ENCODE measurements at regions not wholly inside any gene's neighbourhood (a gene's known extent, or its start where the extent isn't known, plus 50 kb on each side); places are given as distances from the start of the nearest gene placed in this dataset.

DNA sequence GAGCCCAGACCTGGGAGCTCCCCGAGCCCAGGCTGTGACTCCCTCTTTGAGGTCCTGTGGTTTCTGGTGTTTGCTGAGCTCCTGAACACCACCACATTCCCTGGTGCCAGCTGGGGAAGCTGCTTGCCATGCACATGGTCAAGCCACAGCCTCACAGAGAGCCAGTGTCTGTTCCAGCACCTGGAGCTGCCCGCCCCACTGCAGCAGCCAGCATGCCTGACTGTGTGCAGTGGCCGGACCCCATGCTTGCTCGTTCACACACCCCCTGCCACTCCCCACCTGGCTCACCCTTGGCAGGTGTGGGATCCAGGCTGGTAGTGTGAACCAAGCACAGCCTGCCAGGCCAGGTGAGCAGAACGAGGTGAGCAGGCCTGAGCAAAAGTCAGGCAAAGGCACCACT, 95.6 kb upstream of the FAM9C start:
- H3K36me3 ChIP-seq = peaks cover 0 to 9% (median 0%) of the 10 kb centered on the region in 11 experiments; a peak in 1 of 22 replicates
- no peak overlapping the region for H3K4me2 ChIP-seq
- peaks cover 27 to 48% (median 35%) of the 10 kb centered on the region in 11 experiments for H3K9me3 ChIP-seq (replicated peaks in 1 of 11)
- peaks cover 0 to 5% (median 4%) of the 10 kb centered on the region in 10 experiments; a peak in 4 of 20 replicates for H3K4me1 ChIP-seq
- H4K20me1 ChIP-seq = no peaks in the 10 kb centered on the region
- no peak for TF ChIP-seq Cebpa-rat (IDR thresholded peaks at IDR 0.05)
- peak overlapping the region in 1 of 10 experiments; percentile 21; a peak in 1 of 20 replicates for H3K4me3 ChIP-seq
- no peaks in the 10 kb centered on the region; a peak in 1 of 22 replicates for H3K27me3 ChIP-seq
- no peak overlapping the region for H3K27ac ChIP-seq
- no peak overlapping the region for H3K9ac ChIP-seq

- peak overlapping the region; percentile 8 to 71 (median 46); a peak in 17 of 22 replicates for H3K4me2 ChIP-seq
- H3K9ac ChIP-seq = peak overlapping the region in 1 of 11 experiments; percentile 50; a peak in 4 of 22 replicates
- H3K36me3 ChIP-seq = no peaks in the 10 kb centered on the region
- H3K4me1 ChIP-seq = peaks cover 0 to 44% (median 16%) of the 10 kb centered on the region in 10 experiments; a peak in 16 of 20 replicates
- peak overlapping the region in 9 of 11 experiments; percentile 24 to 79 (median 35); a peak in 16 of 22 replicates for H3K27ac ChIP-seq
- no peak overlapping the region for H3K4me3 ChIP-seq
- H3K27me3 ChIP-seq = peaks cover 0 to 4% (median 0%) of the 10 kb centered on the region in 11 experiments; a peak in 2 of 22 replicates
- no peaks in the 10 kb centered on the region for H3K9me3 ChIP-seq (replicated peaks in 1 of 11)
- H4K20me1 ChIP-seq = no peaks in the 10 kb centered on the region
- peak in 6 of 11 experiments; percentile 23 to 64 (median 44); a peak in 6 of 22 replicates for TF ChIP-seq Cebpa-rat (IDR thresholded peaks at IDR 0.05)
These were observed 87.1 kb upstream of the FAM9C start for GRCh38 chrX:13131396-13132137.

GRCh38 chrX:13130816-13131215, 86.4 kb upstream of the FAM9C start:
- H3K9ac ChIP-seq = no peak overlapping the region
- H4K20me1 ChIP-seq = no peaks in the 10 kb centered on the region
- peak overlapping the region in 4 of 11 experiments; percentile 46 to 71 (median 58); a peak in 7 of 22 replicates for H3K4me2 ChIP-seq
- H3K4me3 ChIP-seq = no peak overlapping the region
- no peaks in the 10 kb centered on the region for H3K36me3 ChIP-seq
- no peaks in the 10 kb centered on the region for H3K9me3 ChIP-seq (replicated peaks in 1 of 11)
- H3K27me3 ChIP-seq = peaks cover 0 to 12% (median 0%) of the 10 kb centered on the region in 11 experiments; a peak in 2 of 22 replicates
- H3K4me1 ChIP-seq = peaks cover 0 to 49% (median 16%) of the 10 kb centered on the region in 10 experiments; a peak in 16 of 20 replicates
- H3K27ac ChIP-seq = peak overlapping the region in 4 of 11 experiments; percentile 53 to 79 (median 72); a peak in 7 of 22 replicates
- no peak for TF ChIP-seq Cebpa-rat (IDR thresholded peaks at IDR 0.05)

- H3K4me1 ChIP-seq = peaks cover 12 to 62% (median 23%) of the 10 kb centered on the region in 10 experiments; a peak in 17 of 20 replicates
- H4K20me1 ChIP-seq = no peaks in the 10 kb centered on the region
- TF ChIP-seq Cebpa-rat (IDR thresholded peaks at IDR 0.05) = no peak
These were observed 83.7 kb upstream of the FAM9C start for GRCh38 chrX:13128104-13128503.

DNA sequence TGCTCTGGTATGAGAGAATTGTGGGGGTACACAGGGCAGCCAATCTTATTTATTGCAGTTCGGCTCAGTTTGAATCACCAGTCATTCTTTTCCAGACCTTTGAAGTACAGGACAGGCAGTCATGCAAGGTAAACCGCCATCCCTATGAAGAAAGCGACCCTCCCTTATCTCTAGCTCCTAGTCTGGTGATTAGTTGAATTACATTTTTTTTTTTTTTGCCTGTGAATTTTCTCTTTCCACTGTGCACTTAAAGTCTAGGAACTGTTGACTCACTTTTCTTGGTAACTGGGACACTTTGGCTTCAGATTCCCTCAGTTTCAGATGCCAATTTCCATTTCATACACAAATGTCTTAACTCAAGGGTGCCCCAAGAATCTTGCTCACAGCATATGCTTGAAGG, 82.4 kb upstream of the FAM9C start:
- Histone ChIP-seq H3K27ac (peak overlapping the region in 3 of 11 experiments; percentile 15 to 57 (median 17); a peak in 4 of 22 replicates), H3K4me1 (peaks cover 12 to 61% (median 20%) of the 10 kb centered on the region in 10 experiments; a peak in 17 of 20 replicates), H3K27me3 (peaks cover 0 to 21% (median 0%) of the 10 kb centered on the region in 11 experiments; a peak in 7 of 22 replicates), H3K4me3 (no peak overlapping the region), H3K9me3 (replicated peaks in 1 of 11) (peaks cover 0 to 5% (median 0%) of the 10 kb centered on the region in 11 experiments; a peak in 1 of 22 replicates), H3K36me3 (no peaks in the 10 kb centered on the region), H3K4me2 (peak overlapping the region in 1 of 11 experiments; percentile 36; a peak in 1 of 22 replicates), H4K20me1 (no peaks in the 10 kb centered on the region), H3K9ac (no peak overlapping the region)
- TF ChIP-seq Cebpa-rat (IDR thresholded peaks at IDR 0.05) = no peak

More at GRCh38 chrX:13128104-13128503, 83.7 kb upstream of the FAM9C start:
- Histone ChIP-seq H3K9me3 (replicated peaks in 1 of 11) (no peaks in the 10 kb centered on the region), H3K27ac (peak overlapping the region in 7 of 11 experiments; percentile 2 to 63 (median 39); a peak in 11 of 22 replicates), H3K27me3 (peaks cover 0 to 18% (median 0%) of the 10 kb centered on the region in 11 experiments; a peak in 7 of 22 replicates), H3K36me3 (no peaks in the 10 kb centered on the region), H3K4me3 (no peak overlapping the region), H3K4me2 (peak overlapping the region in 5 of 11 experiments; percentile 2 to 36 (median 24); a peak in 7 of 22 replicates), H3K9ac (no peak overlapping the region)

GRCh38 chrX:13125188-13125587, 80.8 kb upstream of the FAM9C start:
- Histone ChIP-seq H3K4me3 (no peak overlapping the region), H3K4me2 (no peak overlapping the region), H3K27ac (no peak overlapping the region), H4K20me1 (no peaks in the 10 kb centered on the region), H3K9me3 (replicated peaks in 1 of 11) (peaks cover 0 to 7% (median 0%) of the 10 kb centered on the region in 11 experiments; a peak in 2 of 22 replicates), H3K4me1 (peaks cover 8 to 45% (median 13%) of the 10 kb centered on the region in 10 experiments; a peak in 11 of 20 replicates), H3K9ac (no peak overlapping the region), H3K36me3 (no peaks in the 10 kb centered on the region), H3K27me3 (peaks cover 0 to 26% (median under 1%) of the 10 kb centered on the region in 11 experiments; a peak in 7 of 22 replicates)
- no peak for TF ChIP-seq Cebpa-rat (IDR thresholded peaks at IDR 0.05)

DNA sequence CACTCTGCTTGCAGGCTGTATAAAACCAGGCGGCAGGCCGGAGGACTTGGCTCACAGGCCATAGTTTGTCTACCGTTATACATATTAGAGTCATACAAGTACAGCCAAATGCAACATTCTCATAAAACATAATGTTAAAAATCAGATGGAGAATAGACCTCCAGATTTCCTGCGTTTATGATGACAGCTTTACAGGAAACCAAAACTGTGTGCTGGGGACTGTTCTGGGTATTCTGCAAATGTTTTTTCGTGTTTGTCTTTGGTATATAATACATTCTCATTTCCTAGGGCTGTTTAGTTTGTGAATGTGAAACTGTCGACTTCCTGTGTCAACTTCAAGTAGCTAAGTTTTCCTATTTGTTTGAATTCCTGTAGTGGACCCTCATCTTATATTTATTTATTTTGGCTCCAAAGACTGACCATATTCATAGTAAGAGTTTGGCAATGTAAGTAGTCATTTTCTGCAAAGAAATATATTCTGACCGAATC, 79.5 kb upstream of the FAM9C start:
- no peak for TF ChIP-seq Cebpa-rat (IDR thresholded peaks at IDR 0.05)
- Histone ChIP-seq H3K4me1 (peaks cover 7 to 40% (median 13%) of the 10 kb centered on the region in 10 experiments; a peak in 11 of 20 replicates), H3K9me3 (replicated peaks in 1 of 11) (peaks cover 0 to 16% (median 2%) of the 10 kb centered on the region in 11 experiments; a peak in 8 of 22 replicates), H3K27ac (peak overlapping the region in 2 of 11 experiments; percentile 13 to 15; a peak in 1 of 22 replicates), H3K4me3 (no peak overlapping the region), H3K4me2 (peak overlapping the region; percentile 2 to 54 (median 16); a peak in 16 of 22 replicates), H4K20me1 (no peaks in the 10 kb centered on the region), H3K36me3 (no peaks in the 10 kb centered on the region), H3K27me3 (peaks cover 0 to 35% (median 3%) of the 10 kb centered on the region in 11 experiments; a peak in 8 of 22 replicates), H3K9ac (peak overlapping the region in 2 of 11 experiments; percentile 10 to 18; a peak in 1 of 22 replicates)

DNA sequence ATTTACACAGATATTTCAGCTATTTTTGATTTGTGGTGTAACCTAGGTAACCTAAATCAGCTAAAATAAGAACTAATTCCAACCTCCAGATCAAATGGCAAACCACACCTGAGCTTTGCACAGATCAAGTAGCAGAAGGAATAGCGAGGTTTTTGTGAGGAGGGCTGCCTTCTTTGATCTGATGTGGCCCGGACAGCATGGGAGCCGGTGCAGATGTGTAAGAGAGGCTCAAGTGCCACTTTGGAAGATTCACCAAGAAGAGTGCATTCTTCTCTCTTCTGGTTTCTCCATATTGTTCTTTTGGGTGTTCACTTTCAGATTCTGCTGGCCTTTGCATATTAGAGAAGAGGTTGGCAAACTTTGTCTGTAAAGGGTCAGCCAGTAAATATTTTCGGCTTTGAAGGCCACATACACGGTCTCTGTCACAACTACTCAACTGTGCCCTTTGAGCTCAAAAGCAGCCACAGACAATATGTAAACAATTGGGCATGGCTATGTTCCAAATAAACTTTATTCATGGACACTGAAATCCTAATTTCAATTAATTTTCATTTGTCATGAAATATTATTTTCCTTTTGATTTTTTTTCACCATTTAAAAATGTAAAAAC, 78.9 kb upstream of the FAM9C start:
- Histone ChIP-seq H3K4me2 (peak overlapping the region; percentile 2 to 54 (median 16); a peak in 18 of 22 replicates), H4K20me1 (no peaks in the 10 kb centered on the region), H3K27ac (peak overlapping the region in 2 of 11 experiments; percentile 13 to 15; a peak in 1 of 22 replicates), H3K9ac (peak overlapping the region in 2 of 11 experiments; percentile 10 to 18; a peak in 1 of 22 replicates), H3K27me3 (peaks cover 0 to 37% (median 3%) of the 10 kb centered on the region in 11 experiments; a peak in 8 of 22 replicates), H3K9me3 (replicated peaks in 1 of 11) (peaks cover 0 to 21% (median 7%) of the 10 kb centered on the region in 11 experiments; a peak in 19 of 22 replicates), H3K4me3 (no peak overlapping the region), H3K4me1 (peaks cover 7 to 38% (median 13%) of the 10 kb centered on the region in 10 experiments; a peak in 11 of 20 replicates), H3K36me3 (no peaks in the 10 kb centered on the region)
- TF ChIP-seq Cebpa-rat (IDR thresholded peaks at IDR 0.05) = no peak
